GM21528 (cell line): ENCODE measurements at regions not wholly inside any gene's neighbourhood (a gene's known extent, or its start where the extent isn't known, plus 50 kb on each side); places are given as distances from the start of the nearest gene placed in this dataset.

Experiments
- ATAC-seq: cut with Tn5 transposase; IDR thresholded peaks from one replicate; pipeline ENCODE4 v1.9.1; 2021; ENCODE audit warnings: mild to moderate bottlenecking, moderate library complexity; ENCODE audit not compliant: unreplicated experiment, low FRiP score

GRCh38 chr1:54497338-54497737, 50.7 kb upstream of the ACOT11 start:
- no peak for ATAC-seq

DNA sequence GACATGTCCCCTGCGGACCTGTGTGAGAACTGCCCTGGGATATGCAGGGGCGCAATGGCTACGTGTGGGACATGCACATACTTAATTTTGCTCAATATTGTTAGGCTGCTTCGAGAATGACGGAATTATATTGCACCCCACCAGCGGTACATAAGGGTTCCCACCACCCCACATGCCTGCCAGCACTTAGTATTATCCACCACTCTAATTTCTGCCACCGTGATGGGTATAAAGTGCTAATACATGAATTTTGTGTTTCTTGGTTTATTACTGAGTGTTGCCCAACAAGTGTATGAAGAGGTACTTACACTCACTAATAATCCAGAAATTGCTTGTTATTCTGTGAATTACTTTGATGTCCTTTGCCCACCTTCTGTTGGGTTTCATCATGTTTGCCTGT, 52.1 kb upstream of the ACOT11 start:
- ATAC-seq, result no peak

DNA sequence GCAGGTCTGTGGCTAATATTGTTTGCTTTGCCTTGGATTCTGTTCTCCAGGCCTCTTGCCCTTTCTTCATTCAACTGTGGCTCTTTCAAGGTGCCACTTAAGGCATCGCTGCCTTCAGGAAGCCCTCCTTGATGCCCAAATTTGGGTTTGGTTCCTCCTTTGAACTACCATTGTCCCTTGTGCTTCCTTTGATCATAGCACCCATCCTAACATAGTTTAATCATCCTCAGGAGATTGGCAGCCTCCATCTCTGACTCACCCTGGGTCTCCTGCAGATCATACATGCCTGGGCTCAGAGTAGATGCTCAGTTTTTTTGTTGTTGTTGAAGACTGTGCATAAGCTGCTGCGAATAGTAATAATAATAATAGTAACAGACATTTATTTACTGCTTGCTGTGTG, 54.4 kb upstream of the ACOT11 start:
- no peak for ATAC-seq

- ATAC-seq, result no peak
Observed at GRCh38 chr1:54490361-54491248, 57.4 kb upstream of the ACOT11 start.

DNA sequence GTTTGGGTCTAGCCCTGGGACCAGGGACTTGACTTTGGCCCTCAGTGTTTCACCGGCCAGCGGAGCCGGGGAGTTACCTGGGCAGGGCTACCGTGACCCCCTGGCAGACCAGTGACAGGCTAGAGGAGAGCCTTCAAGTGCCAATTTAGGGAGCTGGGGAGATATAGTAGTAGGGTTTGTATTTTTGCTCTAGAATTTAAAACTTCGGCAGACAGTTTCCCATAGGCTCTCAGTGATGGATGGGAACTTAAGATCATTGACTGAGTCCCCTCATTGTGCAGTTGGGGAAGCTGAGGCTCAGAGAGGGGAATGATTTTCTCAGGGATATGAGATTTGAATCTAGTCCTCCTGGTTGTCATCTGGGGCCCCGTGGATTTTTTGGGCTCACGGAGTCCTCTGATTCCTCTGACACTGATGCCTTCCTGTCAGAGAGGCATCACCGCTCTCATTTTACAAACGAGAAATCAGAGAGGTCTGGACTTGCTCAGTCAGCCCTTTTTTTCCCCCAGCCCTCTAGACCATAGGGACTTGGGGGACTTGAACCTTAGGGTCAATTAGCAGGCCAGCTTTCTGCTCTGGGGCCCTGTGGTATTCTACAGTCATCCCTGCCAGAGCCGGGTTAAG, 58.3 kb upstream of the ACOT11 start:
- ATAC-seq, result no peak

GRCh38 chr1:54488779-54489626, 59.0 kb upstream of the ACOT11 start:
- ATAC-seq, result peak; percentile 63

DNA sequence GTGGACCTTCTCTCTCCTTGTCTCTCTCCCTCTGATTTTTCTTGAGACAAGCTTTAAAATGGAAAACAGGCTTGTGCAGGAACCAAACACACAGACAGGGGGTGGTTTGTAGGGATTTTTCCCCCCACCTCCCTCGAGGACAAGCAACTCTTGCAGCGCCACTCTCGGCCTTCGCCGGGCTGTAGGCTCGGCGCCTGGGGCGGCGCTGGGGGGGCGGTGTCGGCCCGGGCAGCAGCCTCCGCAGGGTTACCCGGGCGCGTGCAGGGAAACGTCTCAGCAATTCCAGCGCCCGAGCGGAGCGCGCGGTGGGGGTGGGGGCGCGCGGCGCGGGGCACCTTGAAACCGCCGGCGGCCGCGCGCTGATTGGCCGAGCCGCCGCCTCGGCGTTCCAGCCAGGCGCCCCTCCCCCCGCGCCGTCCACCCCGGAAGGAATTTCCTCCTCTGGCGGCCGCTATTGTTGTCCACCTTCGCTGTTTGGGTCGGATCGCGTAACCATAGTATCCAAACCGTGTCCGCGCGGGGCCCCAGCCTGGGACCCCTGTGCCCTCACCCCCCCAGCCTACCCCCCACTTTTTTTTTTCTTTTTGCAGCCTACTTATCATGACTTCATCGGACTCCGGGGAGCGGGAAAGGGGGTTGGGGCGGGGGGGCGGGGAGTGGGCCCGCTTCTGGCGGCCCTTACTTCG, 59.8 kb upstream of the ACOT11 start:
- ATAC-seq, result no peak

DNA sequence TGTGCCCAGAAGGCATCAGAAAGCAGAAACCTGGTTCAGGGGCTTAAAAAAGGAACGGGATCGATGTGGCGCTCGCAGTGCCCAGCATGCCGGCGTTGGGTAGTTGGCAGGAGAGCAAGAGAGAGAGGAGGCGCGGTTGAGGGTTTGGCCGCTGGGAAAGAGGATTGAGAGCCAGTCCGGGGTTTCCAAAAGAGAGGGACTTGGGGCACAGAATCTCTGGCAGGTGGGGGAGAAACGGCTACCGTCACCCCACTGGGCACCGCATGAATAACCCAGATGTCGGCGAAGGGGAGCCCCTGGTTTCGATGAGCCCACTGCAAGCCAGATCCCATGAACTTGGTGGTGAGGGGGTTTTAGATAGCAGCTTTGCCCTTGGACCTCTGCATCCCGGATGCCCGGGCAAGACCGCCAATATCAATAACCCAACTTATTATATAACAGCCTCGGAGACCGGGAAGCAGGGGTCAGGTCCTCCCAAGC, 60.4 kb upstream of the ACOT11 start:
- ATAC-seq, result no peak

GRCh38 chr1:54486907-54487306, 61.1 kb upstream of the ACOT11 start:
- no peak for ATAC-seq

DNA sequence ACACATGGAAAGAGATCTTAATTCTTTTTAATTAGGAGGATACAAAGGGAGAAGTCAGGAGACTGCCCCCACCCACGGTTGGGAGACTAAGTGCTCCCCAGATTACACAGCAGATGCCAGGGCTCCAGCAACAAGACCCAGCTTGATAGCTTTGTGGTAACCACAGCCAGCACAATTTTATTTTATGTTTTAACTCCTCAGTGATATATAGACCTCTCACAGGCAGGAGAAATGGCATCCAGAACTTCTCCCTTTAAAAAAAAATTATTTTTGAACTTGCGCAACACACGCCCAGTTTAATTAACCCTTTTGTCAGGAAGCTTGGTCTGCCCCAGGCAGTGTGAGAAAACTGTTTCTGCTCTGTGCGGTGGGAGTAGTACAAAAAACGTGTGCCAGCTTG, 62.6 kb upstream of the ACOT11 start:
- no peak for ATAC-seq

DNA sequence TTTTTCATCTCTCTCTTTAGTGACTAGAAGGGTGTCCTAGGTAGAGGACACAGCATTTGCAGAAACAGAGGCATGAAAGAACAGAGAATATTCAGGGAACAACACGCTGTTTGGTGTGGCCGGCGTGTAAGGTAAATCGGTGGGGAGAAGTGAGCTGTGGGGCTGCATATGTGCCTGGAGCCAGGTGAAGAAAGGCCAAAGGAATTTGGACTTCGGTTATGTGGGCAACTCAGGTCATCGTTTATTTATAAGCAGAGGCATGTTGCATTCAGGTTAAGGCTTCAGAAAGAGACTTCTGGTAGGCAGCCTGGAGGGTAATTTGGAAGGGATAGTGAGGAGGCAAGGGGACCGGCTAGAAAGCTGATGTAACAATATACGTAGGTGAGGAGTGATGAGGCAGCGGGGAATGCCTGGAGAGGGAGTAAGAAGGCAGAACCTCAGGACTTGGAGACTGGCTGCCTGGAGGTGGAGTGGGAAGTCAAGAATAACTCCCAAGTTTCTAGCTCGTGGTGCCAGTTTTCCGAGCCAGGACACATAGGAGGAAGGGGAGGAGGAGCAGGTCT, 64.1 kb upstream of the ACOT11 start:
- no peak for ATAC-seq

DNA sequence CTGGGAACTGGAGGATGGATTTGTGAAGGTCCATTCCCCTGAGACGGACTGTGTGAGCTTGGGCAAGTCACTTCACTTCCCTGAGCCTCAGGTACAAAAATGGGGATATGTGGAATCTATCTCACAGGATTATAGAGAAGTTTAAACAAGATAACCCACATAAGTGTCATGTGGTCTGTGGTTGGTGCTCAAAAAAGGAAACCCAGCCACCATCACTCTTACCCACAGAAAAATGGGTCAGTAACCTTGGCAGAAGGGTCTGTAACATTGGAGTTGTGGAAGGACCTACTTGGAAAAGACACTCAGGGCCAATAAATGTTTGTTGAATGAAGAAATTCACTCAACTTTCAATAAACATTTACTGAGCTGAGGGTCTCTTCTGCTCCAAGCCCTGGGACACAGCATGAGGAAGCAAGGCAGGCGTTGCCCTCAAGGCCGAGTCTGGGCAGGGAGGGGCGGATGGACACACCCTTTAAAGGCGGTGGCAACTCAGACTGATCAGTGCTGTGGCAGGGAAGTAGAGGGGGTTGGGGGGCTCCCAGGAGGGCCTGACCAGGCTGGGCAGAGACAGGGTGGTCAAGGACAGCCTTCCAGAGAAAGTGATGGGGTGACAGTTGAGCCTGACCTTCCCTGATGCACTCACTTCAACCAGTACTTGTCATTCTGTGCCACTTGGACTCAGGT, 66.7 kb upstream of the ACOT11 start:
- no peak for ATAC-seq

DNA sequence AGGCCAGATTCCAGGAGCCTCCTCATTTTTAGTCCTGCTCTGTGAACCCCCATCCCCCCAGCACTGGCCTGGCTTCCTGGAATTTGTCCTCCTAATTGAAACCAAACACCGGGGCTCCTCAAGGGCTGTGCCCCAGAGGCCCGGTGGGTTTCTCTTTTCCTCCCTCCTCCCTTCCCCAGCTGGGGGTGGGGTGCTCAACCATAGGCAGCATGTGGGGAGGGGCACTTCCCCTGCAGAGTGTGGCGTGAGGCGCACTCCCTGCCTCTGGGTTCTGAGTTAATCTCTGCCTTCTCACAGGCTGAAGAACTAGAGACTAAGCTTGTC, 67.5 kb upstream of the ACOT11 start:
- ATAC-seq, result no peak

GRCh38 chr1:54479841-54480524, 68.0 kb upstream of the ACOT11 start:
- ATAC-seq, result no peak

DNA sequence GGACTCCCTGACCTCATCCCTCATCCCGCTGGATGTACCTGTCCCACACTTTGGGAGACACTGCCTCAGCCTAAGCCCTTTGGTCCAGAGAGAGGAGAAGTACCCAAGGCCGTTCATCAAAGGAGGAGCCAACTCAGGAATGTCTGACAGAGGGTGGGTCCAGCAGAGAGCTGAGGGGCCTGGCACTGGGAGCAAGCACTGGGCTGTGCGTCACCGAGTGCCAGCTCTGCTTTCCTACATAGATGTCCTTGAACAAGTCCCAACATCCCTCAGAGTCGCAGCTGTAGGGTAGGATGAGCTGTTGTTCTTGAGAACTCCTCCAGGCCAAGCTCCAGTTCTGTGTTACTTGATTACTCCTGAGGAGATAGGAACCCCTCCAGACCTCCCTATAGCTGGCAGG, 68.8 kb upstream of the ACOT11 start:
- ATAC-seq, result no peak

DNA sequence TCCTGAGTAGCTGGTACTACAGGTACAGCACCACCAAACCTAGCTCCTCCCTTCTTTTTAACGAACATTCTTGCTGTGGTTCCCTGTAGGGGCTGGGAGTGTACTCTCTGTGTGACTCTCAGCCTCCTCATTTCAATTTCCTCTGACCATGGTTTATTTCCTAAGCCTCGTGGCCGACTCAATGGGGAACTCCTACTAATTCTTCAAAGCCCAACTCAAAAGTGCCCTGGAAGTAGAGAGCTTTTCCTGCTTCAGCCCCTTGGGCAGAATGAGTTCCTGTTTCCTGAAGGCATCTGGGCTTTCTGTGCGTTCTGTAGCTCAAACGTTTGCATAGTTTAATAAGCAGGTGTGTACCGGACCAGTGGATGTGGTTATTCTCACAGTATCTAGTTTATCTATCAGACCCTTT, 70.9 kb upstream of the ACOT11 start:
- ATAC-seq, result no peak

DNA sequence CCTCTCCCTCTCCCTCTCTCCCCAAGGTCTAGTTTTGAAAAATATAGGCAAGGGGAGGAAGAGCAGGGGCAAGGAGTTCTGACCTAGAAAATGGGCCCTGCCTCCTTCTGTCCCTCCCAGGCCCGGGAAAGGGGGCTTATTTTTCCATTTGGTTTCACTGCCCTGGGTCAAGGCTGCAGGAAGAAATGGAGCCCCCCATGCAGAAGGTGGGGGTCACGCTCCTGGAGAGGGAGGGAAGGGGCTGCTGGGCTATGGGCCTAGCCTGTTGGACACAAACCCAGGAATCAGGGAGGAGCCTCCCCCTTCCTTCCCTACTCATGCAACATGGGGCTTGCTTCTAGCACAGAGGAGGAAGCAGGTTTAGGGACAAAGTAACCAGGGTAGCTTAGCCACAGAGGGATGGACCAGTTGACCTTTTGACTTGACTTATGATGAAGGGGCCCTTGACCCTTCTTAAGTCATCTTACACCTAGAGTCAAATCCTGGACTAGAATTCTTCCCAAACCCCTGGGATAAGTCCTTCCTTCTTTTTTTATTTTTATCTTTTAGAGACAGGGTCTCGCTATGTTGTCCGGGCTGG, 70.4 kb upstream of the SSBP3 start:
- ATAC-seq, result no peak

GRCh38 chr1:54475946-54476516, 69.8 kb upstream of the SSBP3 start:
- no peak for ATAC-seq
